ENCODE measurements at regions not wholly inside any gene's neighbourhood (a gene's known extent, or its start where the extent isn't known, plus 50 kb on each side); places are given as distances from the start of the nearest gene placed in this dataset.
"Not testable (repeated sequence)": the region's sequence is repeated elsewhere in the genome, so short reads cannot be mapped to it uniquely, and the experiment has no call there.

DNA sequence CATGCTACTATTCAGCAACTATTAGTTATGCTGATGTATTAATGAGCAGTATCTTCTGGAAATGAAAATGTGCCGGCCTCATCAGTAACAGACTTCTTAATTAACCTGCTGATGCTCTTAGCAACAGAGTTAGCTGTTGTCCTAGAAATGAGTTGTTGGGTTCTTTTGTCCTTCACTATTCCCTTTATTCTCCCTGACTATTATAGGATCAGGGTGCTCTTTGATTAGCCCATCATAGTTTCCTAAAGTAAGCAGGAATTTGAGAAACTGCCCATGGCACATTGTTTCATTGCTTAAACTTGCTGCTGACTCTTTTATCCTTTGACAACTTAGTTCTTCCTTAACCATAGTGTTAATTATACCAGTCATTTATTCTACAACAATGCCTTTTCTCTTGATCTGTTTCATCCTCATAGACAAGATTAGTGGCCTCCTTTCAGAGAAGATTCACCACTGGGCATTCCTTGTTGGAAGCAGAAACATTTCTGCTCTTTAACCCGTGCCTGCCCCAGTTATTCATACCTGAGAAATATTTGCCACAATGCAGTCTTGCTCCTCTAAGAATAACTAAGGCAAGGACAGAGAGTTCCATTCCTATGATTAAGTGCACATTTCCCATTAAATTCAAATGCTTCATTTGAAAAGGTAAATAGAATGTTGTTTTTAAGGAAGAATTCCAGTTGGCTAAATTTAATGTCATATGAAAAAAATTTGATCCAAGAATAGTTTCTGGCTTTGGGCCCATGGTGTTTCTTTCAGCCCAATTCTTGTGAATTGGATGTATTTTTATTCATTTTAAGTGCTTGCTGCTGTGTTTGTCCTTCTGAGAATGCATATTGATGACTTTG, 573.3 kb upstream of the TBL1XR1 start:
- no peak for DNase-seq (ENCODE audit: low read depth in 2 of 2)

DNA sequence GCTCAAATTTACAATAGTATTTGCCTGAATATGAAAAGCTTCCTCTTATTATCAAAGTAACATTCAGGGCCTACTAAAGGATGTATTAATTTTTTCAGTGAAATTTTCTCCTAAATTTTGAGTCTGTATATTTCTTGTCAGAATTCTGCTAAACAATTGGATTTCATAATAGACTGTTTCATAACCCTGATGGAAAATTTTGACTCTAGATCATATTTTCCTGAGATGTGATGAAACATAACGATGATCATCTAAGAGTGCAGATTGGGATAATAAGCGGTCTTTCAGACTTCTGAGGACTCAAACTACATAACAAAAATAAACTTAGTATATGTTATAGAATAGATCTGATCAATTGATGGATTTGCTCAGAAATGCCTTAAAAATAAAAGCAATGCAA, 574.5 kb upstream of the TBL1XR1 start:
- no peak for DNase-seq (ENCODE audit: low read depth in 2 of 2)

DNA sequence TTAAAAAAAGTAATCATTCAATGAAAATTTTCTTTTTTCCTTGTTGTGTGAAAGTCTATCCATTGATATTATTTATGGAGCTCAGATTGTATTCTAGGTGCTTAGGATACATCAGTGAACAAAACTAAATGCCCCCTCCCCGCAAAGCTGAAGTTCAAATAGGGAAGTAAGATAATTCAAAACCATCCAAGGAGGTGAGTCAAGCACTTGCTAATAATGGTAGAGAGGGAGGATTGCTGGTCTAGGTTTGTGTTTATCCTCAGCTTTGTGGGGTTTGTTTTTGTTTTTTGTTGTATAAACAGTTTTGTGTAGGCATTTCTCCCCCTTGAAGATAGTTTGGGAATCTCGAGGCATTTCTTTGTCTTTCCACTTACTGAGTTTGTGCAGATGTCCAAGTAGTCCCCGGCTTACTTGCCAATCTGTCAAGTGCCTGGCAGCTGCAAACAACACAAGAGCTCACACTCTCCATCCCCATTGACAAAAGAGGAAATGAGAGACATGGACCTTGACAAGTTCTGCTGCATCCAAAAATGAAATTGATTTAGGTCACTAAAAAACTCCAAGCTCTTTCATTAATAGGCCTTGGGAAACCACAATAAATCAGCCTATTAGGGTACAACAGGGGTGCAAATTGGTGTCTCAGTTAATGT, 575.8 kb upstream of the TBL1XR1 start:
- no peak for DNase-seq (ENCODE audit: low read depth in 2 of 2)

DNA sequence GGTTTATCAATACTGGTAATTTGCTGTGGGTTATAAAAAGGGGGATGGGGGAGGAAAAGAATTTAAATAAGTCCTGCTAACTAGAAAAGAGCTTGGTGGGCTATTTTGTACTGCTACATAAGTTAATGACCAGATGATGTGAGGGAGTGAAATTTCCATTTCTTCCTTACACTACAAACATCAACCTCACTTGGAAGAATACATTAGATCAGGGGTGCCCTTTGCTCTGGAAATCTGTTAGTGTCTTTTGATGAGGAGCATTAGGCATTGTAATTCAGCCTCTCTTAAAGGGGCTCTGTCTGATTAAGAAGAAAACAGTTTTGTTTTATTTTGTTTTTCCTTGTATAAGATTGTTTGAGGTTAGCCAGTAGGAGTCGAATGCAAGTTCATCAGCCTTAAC, 576.4 kb upstream of the TBL1XR1 start:
- no peak for DNase-seq (ENCODE audit: low read depth in 2 of 2)

DNA sequence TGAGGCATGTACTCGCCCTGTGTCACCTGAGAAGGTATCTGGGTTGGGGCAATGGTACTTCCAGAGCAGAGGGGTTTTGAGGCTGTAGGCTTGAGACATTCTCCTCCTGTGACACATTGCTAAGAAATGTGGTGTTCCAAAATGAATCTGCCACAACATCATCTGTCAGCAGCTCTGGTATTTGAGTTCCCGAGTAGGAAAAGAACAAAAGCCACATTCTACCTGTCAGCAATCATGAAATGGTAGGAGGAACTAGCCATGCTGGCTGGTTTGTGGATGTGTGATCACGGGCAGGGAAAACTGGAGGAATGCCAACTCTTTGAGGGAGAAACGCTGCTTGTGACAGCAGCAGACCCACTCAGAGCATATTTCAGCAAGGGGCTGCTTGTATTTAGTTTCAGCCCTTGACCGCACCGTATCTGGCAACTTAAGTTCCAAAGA, 579.4 kb upstream of the TBL1XR1 start:
- DNase-seq (ENCODE audit: low read depth in 2 of 2), result peak; percentile 6 to 73

DNA sequence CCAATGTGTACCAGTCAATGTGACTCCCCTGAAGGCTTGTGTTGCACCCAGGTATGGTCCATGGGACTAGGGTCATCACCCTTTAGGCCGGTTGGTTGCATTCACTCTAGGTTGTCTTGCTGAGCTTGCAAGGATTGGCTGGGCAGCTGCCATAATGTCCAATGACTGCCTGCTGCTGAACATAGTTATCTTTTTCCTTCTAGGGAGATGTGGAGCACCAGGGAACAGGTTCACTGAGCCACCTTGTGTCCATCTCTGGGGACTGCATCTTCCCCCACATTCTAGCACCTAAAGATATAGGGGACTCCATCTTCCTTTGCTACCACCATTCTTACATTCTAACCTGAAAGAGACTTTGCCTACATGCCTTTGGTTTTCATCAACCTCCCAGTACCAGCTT, 580.4 kb upstream of the TBL1XR1 start:
- peak; percentile 43 to 46 for DNase-seq (ENCODE audit: low read depth in 2 of 2)

DNA sequence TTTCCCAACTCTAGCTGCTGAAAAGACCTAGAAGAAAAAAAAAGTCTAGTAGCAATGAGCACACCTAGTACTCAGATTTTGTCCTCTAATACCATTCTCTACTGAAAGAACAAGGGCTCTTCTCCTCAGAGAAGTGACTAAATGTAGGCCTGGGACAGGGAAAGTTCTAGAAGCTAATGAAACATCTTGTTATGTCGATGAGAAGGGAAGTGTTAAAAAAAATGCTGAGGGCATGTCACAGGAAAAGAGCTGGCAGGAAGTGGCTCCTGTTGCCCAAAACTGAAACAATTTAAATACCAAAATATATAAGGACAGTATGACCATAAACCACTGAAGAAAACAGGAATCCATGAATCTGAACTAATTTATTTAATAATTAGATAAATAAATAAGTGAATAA, 581.4 kb upstream of the TBL1XR1 start:
- peak; percentile 28 to 55 for DNase-seq (ENCODE audit: low read depth in 2 of 2)

DNA sequence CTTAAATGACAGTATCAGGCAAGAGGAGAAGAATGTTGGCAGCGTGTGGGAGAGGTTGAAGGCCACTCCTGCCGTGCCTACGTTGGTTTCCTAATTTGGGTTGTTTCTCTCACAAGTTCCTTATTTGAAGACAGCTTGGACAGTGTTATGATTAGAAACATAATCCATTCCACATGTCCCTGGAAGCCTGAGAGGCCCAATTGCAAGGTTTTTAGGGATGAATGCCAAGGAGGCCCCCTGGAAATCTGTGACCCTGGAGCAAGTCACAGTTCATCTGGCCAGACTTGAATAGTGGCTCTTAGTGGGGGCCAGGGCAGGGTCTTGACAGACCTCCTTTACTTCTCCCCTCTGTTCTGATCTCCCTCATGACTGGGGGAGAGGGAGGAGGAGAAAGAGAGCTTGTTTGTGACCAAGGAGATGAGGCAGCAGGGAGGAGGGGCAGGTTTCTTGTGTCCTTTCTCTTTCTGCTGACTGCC, 584.4 kb upstream of the TBL1XR1 start:
- DNase-seq (ENCODE audit: low read depth in 2 of 2), result no peak

DNA sequence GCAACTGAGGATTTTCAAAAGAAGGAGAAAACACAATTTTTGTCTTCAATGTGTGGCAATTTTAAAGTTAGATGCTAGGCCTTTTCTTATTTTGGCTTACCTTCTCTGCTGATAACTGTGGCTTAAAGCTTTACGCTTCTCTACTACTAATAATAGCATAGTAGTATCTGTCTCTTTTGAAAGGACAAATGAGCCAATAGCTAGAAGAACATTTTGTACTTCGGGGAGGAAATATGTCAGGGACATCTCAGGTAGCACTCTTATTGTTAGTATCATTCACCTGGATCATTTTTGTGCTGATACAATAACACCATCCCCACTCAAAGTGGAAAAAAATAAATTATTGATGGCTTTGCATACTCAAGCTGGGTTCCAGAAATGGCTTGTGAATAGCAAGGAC, 586.1 kb upstream of the TBL1XR1 start:
- DNase-seq (ENCODE audit: low read depth in 2 of 2), result no peak

DNA sequence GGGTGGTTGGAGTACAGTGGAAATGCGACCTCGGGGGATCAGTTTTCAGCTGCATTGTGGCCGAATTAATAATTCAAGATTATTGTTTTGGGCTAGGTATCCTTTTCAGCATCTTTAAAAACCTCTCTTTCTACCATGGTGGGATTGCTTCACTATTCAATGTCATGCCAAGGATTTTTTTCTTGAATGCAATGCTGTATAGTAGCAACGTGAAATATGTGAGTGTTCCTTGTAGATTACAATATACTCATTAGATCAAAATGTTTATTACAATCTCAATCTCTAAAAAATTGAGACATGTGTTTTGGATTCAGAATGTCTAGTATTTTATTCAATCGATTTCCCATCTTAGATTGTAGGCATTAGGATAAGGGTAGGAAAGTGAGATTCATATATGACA, 586.5 kb upstream of the TBL1XR1 start:
- no peak for DNase-seq (ENCODE audit: low read depth in 2 of 2)

DNA sequence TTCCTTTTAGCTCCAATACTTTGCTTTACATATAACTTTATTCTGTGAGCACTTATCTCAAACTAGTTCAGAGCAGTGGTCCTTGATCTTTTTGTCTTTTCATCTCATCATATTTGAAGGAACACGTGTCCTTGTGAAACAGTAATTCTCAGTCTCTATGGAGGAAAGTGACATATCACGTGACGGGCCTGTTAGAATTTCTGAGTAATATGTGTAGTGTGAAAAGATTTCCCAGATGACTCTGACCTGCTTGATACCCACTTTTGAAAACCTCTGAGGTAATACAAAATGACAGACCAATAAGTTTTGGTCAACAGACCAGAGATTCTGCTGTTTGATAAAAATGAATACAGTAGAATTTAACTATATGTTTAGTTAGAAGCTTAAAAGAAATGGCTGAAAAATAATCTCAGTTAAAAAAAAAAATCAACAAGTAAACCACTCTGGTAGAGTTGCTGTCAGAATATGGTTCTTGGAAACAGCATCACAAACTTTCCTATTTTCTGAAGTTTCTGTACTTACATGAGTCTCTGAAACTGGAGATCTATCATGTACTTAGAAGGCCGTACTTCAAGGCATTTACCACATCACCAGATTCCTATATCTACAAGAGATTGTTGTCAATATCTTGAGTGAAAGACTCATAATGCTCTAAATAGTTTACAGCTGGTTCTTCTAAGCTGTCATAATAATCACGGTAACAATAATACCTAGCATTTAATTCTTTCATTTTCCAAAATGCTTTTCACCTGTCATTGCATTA, 590.2 kb upstream of the TBL1XR1 start:
- DNase-seq (ENCODE audit: low read depth in 2 of 2), result no peak

DNA sequence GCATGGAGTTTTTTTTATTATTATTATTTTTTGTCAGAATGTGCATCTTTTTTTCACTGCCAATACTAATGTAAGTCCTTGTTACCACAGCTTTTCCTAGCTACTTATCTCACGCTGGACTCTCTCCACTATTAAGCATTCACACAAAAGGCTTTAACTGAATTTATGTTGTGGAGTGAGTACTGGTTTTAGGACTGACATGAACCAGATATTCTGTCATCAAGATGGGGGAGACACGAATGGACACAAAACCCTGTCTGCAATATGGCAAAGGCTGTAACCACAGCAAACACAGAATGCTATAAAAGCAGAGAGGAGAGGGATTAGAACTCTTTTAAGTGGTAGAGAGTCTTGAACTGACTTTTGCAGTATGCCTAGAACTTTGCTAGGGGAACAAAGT, 592.2 kb upstream of the TBL1XR1 start:
- DNase-seq (ENCODE audit: low read depth in 2 of 2), result no peak

DNA sequence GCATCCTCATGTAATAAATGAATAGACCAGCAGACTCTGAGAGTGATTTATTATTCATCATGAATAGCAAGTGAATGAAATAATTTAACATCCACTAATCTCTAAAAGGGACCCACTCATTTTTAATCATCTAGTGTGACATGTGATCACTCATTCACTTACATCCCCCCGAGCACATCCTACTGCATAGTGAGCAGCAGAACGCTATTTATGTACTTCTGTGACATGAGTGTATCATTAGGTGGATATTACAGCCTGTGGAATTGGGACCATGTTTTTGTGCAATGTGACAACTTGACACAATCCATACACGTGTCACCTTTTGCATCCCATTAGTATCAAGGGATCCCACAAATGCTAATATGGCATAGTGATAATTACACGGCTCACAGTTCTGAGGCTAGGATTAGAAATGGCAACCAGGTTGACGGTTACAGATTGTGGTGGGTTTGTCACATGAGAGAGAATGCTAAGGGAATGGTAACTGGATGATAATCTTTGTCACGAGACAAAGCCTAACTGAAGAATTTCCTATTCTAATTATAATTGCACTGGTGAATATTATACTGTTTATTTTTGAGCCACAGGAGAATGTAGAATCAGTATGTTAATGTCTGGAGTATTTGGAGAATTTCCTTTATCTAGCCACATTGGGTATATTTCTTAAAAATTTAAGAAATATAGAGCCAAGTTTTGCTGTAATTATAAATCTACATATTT, 595.2 kb upstream of the TBL1XR1 start:
- no peak for DNase-seq (ENCODE audit: low read depth in 2 of 2)

DNA sequence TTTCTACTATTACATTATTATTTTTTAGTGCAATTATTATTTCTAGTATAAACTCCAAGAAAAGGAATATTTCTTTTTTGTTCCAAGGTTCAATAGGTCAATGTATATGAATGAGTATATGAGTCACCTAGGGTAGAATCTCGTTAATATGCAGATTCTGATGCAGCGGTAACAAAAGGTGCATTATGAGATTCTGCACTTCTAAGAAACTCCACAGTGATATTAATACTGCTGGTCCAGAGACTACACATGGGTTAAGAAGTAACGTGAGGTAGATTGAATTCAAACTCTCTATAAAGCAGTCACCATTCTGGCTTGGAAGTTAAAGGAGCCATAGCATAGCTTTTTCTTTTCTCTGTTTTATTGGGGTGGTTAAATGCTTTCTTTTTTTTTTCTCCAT, 596.2 kb upstream of the TBL1XR1 start:
- no peak for DNase-seq (ENCODE audit: low read depth in 2 of 2)

DNA sequence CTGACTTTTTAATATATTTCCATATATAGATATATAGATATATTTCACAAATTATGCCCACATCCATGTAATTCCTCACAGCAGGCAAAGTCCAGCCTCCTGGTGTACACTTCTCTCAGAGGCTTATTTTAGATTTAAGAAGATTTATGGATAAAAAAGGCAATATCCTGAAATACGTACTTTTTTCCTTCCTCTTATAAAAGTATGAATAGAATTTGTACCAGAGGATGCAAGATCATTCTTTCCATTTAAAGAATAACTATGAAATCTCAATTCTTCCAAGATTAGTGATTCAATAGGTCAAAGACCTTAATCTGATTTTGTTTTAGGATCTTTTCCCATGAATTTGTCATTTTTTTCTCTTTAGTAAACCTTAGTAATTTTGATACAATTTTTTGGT, 597.9 kb upstream of the TBL1XR1 start:
- DNase-seq (ENCODE audit: low read depth in 2 of 2), result no peak

DNA sequence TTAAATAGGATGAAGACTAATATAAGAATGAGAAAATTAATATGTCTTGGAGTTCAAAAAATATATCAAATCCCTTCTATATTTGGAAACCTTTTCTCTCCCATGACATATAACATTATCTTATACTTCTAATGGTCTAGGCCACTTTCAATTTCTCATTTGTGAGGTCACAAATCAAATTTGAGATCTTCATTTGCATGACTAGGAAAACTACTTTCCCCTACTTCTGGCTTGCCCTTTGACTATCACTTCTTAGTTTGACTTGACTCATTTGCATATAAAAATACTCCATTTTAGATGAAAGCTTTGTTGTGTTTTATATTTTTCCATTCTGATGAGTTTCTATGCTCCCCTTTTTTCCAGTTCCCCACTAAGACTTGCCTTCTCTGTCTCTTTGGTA, 598.6 kb upstream of the TBL1XR1 start:
- DNase-seq (ENCODE audit: low read depth in 2 of 2), result no peak

DNA sequence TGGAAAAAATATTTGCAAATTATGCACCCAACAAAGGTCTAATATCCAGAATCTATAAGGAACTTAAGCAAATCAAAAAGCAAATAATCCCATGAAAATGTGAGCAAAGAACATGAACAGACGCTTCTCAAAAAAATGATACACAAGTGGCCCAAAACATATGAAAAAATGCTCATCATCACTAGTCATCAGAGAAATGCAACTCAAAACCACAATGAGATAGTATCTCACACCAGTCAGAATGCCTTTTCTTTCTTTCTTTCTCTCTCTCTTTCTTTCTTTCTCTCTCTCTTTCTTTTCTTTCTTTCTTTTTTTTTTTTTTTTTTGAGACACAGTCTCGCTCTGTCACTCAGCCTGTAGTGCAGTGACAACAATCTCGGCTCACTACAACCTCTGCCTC, 602.9 kb upstream of the TBL1XR1 start:
- DNase-seq (ENCODE audit: low read depth in 2 of 2), result not testable (repeated sequence)

DNA sequence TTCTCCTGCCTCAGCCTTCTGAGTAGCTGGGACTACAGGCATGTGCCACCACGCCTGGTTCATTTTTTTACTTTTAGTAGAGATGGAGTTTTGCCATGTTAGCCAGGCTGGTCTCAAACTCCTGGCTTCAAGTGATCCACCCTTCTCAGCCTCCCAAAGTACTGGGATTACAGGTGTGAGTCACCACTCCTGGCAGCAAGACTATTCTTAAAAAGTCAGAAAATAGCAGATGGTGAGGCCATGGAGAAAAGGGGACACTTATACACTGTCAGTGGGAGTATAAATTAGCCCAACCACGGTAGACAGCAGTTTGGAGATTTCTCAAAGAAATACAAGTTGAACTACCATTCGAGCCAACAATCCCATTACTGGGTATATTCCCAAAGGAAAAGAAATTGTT, 603.3 kb upstream of the TBL1XR1 start:
- DNase-seq (ENCODE audit: low read depth in 2 of 2), result no peak

DNA sequence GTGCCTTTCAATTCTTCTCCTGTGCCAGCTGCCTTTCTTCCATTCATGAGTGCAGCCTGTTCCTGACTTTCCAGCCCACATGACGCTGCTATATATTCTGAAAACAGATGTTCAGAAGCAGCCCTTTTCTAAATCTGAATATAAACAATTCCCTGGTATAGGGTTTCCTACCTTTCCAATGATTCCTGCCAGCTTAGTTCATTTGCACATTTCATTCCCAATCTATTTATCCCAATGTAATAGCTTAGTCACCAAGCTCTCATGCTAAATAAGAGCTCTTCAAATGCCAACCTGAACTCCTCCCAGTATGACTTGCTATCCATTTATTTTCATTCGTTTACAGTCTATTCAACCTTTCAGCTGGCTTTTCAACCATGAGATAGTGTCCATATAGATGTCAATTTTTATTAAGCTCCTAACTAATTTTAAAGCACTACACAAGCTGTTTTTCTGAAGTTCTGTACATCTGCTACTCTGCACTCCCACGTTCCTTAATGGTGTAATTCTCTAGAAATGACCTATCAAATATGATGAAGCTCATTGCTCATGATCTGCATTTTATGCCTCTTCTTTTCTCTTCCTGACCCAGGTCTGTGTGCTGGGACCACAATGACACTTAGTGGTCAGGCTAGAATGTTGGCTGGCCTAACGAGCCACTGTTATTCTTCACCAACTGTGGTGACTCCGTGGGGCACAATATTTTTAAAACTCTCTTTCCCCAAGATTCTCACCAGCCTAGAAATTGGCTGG, 605.0 kb upstream of the TBL1XR1 start:
- peak in 1 of 2 donors; percentile 32 for DNase-seq (ENCODE audit: low read depth in 2 of 2)

DNA sequence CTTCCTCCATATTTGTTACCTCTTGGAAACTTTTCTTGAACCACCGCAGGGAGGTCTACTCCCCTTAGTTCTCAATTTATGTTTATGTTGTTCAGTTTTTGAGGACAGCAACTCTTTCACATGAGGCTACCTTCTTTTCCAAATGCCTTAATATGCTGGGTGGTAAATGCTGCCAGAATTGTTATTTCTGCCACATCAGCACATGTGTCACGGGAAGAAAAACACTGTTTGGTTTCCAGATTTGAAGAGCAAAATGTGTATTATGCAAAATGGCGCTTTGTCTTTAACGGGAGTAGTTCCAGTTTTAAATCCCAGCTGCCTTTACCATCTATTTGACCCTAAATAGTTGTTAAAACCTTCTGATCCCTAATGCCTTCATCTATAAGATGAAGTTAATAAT, 606.2 kb upstream of the TBL1XR1 start:
- peak in 1 of 2 donors; percentile 24 for DNase-seq (ENCODE audit: low read depth in 2 of 2)

DNA sequence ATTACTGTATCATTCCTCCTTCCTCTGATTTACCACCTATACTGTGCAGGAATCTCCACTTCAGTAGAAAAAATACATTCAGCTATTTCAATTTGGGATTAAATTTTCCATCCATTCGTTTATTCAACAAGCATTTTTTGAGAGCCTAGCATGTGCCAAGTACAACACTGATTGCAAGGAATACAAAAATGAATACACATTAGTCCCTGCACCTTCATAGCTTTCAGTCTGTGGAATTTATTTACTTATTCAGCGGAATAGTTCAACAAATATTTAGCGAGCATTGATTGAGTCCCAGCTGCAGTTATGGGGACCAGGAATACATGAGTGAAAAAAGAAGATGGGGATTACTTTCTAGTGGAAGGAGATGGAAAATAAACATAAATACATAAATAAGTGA, 606.8 kb upstream of the TBL1XR1 start:
- peak in 1 of 2 donors; percentile 33 for DNase-seq (ENCODE audit: low read depth in 2 of 2)

Measured in lung microvascular endothelial cell (primary cell).